GM18507 (cell line): ENCODE measurements at regions not wholly inside any gene's neighbourhood (a gene's known extent, or its start where the extent isn't known, plus 50 kb on each side); places are given as distances from the start of the nearest gene placed in this dataset.
"Not testable (repeated sequence)": the region's sequence is repeated elsewhere in the genome, so short reads cannot be mapped to it uniquely, and the experiment has no call there.

Experiments used
- DNase-seq: peaks from one replicate; pipeline ENCODE4 v3.0.0; 2011; ENCODE audit warnings: low read depth; ENCODE audit not compliant: insufficient read length; ENCODE audit errors: extremely low spot score
- FAIRE-seq: peaks from 2 replicates; lab custom pipeline; 2011; peaks lifted over from hg19 to GRCh38; lab: Jason Lieb, UNC

GRCh38 chr1:55519276-55519675 lies 304.1 kb upstream of the USP24 start:
- FAIRE-seq (no peak), DNase-seq (no peak)

GRCh38 chr1:55517036-55517435 lies 301.9 kb upstream of the USP24 start:
- no peak for DNase-seq
- no peak for FAIRE-seq

GRCh38 chr1:55514571-55514970 lies 299.4 kb upstream of the USP24 start:
- not testable (repeated sequence) for FAIRE-seq, DNase-seq

- DNase-seq, result no peak
- FAIRE-seq, result no peak
These were observed 297.3 kb upstream of the USP24 start for GRCh38 chr1:55512466-55512865.

- FAIRE-seq (no peak), DNase-seq (no peak)
These were observed 292.4 kb upstream of the USP24 start for GRCh38 chr1:55507578-55507931.

GRCh38 chr1:55506740-55507577 lies 291.8 kb upstream of the USP24 start:
- DNase-seq (no peak), FAIRE-seq (no peak)

GRCh38 chr1:55505326-55505725 lies 290.2 kb upstream of the USP24 start:
- FAIRE-seq, result no peak
- no peak for DNase-seq

- FAIRE-seq (no peak), DNase-seq (no peak)
These were observed 289.2 kb upstream of the USP24 start for GRCh38 chr1:55504306-55504731.

GRCh38 chr1:55503663-55504305 lies 288.6 kb upstream of the USP24 start:
- FAIRE-seq, result no peak
- no peak for DNase-seq

GRCh38 chr1:55500601-55501000 lies 285.4 kb upstream of the USP24 start:
- no peak for DNase-seq
- no peak for FAIRE-seq

GRCh38 chr1:55490547-55490946 lies 275.4 kb upstream of the USP24 start:
- FAIRE-seq, result no peak
- DNase-seq, result no peak

- no peak for FAIRE-seq
- DNase-seq, result no peak
These were observed 269.0 kb upstream of the USP24 start for GRCh38 chr1:55484173-55484572.

GRCh38 chr1:55483523-55483922 lies 268.4 kb upstream of the USP24 start:
- no peak for FAIRE-seq
- no peak for DNase-seq

GRCh38 chr1:55481634-55482033 lies 266.5 kb upstream of the USP24 start:
- FAIRE-seq (no peak), DNase-seq (no peak)

GRCh38 chr1:55480029-55480795 lies 265.0 kb upstream of the USP24 start:
- DNase-seq (no peak), FAIRE-seq (no peak)

- no peak for FAIRE-seq
- no peak for DNase-seq
These were observed 263.6 kb upstream of the USP24 start for GRCh38 chr1:55478742-55479141.

- no peak for DNase-seq
These were observed 262.8 kb upstream of the USP24 start for GRCh38 chr1:55477953-55478352.

GRCh38 chr1:55476445-55477015 lies 261.4 kb upstream of the USP24 start:
- FAIRE-seq, result no peak

More at GRCh38 chr1:55477953-55478352, 262.8 kb upstream of the USP24 start:
- no peak for FAIRE-seq

GRCh38 chr1:55474168-55474786 lies 259.1 kb upstream of the USP24 start:
- FAIRE-seq (no peak), DNase-seq (no peak)

More at GRCh38 chr1:55476445-55477015, 261.4 kb upstream of the USP24 start:
- DNase-seq, result no peak

GRCh38 chr1:55473661-55474060 lies 258.5 kb upstream of the USP24 start:
- FAIRE-seq, result no peak
- DNase-seq, result no peak
